IPS-20b (cell line): ENCODE measurements at regions not wholly inside any gene's neighbourhood (a gene's known extent, or its start where the extent isn't known, plus 50 kb on each side); places are given as distances from the start of the nearest gene placed in this dataset.

Source experiments
- H3K27ac ChIP-seq: one replicate; pipeline ENCODE4 v1.5.1; 2013; ENCODE audit warnings: low read length
- H3K27me3 ChIP-seq: 2 replicates; pipeline ENCODE4 v1.6.1; 2013; ENCODE audit warnings: mild to moderate bottlenecking, low read length, inconsistent platforms; ENCODE audit not compliant: insufficient read depth
- H3K36me3 ChIP-seq: 2 replicates; pipeline ENCODE4 v1.6.1; 2013; ENCODE audit warnings: low read depth, mild to moderate bottlenecking, inconsistent platforms, low read length, moderate library complexity; ENCODE audit not compliant: insufficient read depth
- H3K4me1 ChIP-seq: 2 replicates; pipeline ENCODE4 v1.6.1; 2013; ENCODE audit warnings: mild to moderate bottlenecking, control low read depth, inconsistent platforms, low read length, moderate library complexity; ENCODE audit not compliant: insufficient read depth
- H3K4me3 ChIP-seq: 2 replicates; pipeline ENCODE4 v1.5.1; 2013; ENCODE audit warnings: mild to moderate bottlenecking, low read length, inconsistent platforms
- H3K9ac ChIP-seq: 2 replicates; pipeline ENCODE4 v1.6.1; 2013; ENCODE audit warnings: low read depth, mild to moderate bottlenecking, inconsistent platforms, low read length, moderate library complexity
- H3K9me3 ChIP-seq: 2 replicates; pipeline ENCODE4 v1.6.1; 2013; ENCODE audit warnings: mild to moderate bottlenecking, low read depth, low read length, inconsistent platforms; ENCODE audit not compliant: insufficient read depth

- H3K27ac ChIP-seq, result no peak overlapping the region
- H3K9ac ChIP-seq, result no peak overlapping the region
- H3K4me1 ChIP-seq, result no peaks in the 10 kb centered on the region
- H3K36me3 ChIP-seq, result no peaks in the 10 kb centered on the region
- H3K27me3 ChIP-seq, result no peaks in the 10 kb centered on the region
- no peaks in the 10 kb centered on the region for H3K9me3 ChIP-seq
- no peak overlapping the region for H3K4me3 ChIP-seq
Observed at GRCh38 chr11:28983780-28984179, 875.6 kb downstream of the METTL15 start.

DNA sequence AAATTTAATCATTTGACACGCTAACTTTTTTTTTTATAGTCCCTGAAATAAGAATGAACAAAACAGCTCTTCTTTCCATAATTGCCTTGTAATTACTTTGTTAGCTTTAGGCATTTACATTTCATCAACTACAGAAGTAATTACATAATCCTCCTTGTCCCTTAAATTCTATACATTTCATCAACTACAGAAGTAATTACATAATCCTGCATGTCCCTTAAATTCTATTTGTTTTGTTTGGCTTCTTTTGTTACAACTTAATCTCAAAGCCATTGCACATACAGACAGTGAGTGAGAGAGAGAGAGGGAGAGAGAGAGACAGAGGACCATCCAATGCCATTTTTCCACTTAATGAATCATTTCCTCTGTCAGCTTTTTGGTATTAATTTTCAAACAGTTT lies 873.2 kb downstream of the METTL15 start:
- H3K27me3 ChIP-seq, result no peaks in the 10 kb centered on the region
- no peaks in the 10 kb centered on the region for H3K4me1 ChIP-seq
- H3K9me3 ChIP-seq, result no peaks in the 10 kb centered on the region
- no peak overlapping the region for H3K4me3 ChIP-seq
- H3K9ac ChIP-seq, result no peak overlapping the region
- no peaks in the 10 kb centered on the region for H3K36me3 ChIP-seq
- no peak overlapping the region for H3K27ac ChIP-seq

DNA sequence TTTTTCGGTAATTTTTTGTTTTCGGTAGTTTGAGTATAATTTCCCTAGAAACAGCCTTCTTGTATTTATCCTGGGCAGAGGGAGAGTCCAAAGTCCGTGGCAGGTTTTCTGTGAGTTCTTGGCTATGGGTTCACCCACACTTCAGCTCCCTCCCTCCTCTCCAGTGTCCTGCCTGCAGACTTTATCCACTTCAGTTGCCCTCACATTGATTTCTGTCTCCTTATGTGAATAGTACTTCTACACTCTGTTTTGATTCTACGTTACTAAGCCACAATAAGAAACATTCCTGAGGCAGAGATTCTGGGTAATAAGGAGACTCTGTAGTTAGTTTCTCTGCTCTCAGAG lies 868.6 kb downstream of the METTL15 start:
- H3K36me3 ChIP-seq, result no peaks in the 10 kb centered on the region
- no peak overlapping the region for H3K27ac ChIP-seq
- H3K9ac ChIP-seq, result no peak overlapping the region
- no peak overlapping the region for H3K4me3 ChIP-seq
- no peaks in the 10 kb centered on the region for H3K9me3 ChIP-seq
- H3K4me1 ChIP-seq, result no peaks in the 10 kb centered on the region
- H3K27me3 ChIP-seq, result peaks cover 3% of the 10 kb centered on the region; the same call in 1 of the 2 replicates

DNA sequence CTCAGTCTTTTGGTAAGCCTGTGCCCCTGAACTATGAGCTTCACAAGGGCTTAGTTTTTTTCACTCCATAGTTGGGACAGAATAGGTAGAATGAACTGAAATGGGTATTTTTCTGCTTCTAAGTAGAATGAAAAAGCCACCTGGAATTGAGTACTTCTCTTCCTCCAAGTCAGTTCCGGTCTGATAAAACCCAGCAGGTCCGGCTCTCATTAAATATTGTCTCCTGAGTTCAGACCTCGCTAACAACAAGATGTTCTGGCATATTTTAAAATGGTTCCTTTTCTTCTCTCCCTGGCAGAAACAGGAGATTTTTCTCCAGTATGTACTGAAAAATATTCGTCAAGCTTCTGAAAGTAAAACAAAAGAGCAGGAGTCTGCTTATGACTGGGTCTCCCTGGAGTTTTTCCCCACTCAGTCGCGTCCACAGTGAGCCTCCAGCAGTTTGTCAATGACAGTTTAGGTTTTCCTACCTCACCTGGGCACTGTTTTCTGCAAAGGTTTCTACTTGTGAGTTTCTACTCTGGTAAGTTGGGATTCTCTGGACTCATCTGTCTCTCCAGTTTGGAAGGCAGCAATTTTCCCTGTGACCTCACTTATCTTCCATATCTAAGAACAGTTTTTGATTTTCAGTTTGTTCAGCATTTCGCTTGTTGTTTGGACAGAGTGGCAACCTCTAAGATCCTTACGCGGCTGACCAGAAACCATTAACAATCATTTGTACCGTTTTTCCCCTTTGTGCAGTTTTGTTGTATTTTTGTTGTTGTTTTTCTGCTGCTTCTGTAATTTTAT lies 868.0 kb downstream of the METTL15 start:
- Histone ChIP-seq H3K27me3 (peaks cover 9% of the 10 kb centered on the region), H3K36me3 (no peaks in the 10 kb centered on the region), H3K9me3 (no peaks in the 10 kb centered on the region), H3K4me1 (no peaks in the 10 kb centered on the region), H3K9ac (no peak overlapping the region), H3K4me3 (no peak overlapping the region), H3K27ac (no peak overlapping the region)

DNA sequence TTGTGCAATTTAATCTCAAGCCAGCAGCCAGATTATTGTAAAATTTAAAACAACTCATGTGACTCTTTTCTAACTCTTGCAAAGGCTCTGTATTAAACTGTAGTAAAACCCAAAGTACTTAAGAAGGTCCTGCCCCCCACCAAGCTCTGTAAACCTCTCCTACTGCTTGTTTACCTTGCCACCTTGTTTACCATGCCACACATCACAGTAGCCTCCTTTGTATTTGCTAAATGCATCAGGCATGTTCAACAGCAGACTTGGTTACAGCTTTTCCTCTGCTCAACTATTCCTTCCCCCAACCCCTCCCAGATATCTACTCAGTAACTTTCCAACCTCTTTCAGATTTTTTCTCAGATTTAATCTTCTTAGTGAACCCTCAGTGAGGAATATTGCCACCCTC lies 861.6 kb downstream of the METTL15 start:
- peaks cover 49% of the 10 kb centered on the region for H3K27me3 ChIP-seq
- no peak overlapping the region for H3K27ac ChIP-seq
- H3K4me1 ChIP-seq, result peaks cover 5% of the 10 kb centered on the region; the same call in 1 of the 2 replicates

DNA sequence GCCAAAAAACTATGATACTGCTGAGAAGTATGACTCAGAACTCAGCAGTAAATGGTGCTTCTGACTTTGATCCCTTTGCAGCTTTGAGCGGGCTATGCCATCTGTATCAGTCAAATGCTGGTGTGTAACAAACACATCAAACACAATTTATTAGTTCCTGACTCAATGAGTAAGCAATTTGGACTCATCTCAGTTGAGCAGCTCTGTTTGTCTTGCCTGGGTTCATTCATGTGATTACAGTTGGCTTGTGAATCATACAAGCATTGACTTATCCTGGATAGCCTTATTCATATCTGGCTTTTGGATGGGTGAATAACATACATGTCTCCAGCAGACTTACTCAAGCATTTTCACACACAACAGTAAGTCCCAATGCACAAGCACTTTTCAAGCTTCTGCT lies 858.8 kb downstream of the METTL15 start:
- H3K27ac ChIP-seq, result no peak overlapping the region
- H3K27me3 ChIP-seq, result peaks cover 48% of the 10 kb centered on the region
- no peaks in the 10 kb centered on the region for H3K36me3 ChIP-seq
- H3K4me3 ChIP-seq, result no peak overlapping the region
- no peak overlapping the region for H3K9ac ChIP-seq
- H3K9me3 ChIP-seq, result no peaks in the 10 kb centered on the region
- H3K4me1 ChIP-seq, result peaks cover 5% of the 10 kb centered on the region; the same call in 1 of the 2 replicates

More for the DNA sequence above, 861.6 kb downstream of the METTL15 start:
- H3K9ac ChIP-seq, result no peak overlapping the region
- no peaks in the 10 kb centered on the region for H3K9me3 ChIP-seq
- no peaks in the 10 kb centered on the region for H3K36me3 ChIP-seq
- no peak overlapping the region for H3K4me3 ChIP-seq

DNA sequence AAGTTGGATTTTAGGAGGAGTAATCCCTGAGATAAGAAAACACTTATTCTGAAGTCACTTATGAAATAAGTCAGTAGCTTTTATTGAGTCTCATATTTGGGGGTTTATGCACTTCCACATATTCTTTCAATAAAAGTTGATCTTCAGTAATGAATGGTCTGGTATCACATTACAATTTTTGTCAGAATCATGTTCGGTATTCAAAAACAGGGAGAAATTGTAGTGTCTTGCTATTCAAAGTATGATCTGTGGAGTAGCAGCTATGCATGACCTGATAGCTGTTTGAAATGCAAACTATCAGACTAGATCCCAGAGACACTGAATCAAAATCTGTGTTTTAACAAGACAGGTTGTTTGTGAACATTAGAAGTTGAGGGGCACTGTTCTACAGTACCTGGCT lies 857.6 kb downstream of the METTL15 start:
- no peak overlapping the region for H3K27ac ChIP-seq
- no peaks in the 10 kb centered on the region for H3K36me3 ChIP-seq
- peaks cover 37% of the 10 kb centered on the region for H3K27me3 ChIP-seq
- H3K9ac ChIP-seq, result no peak overlapping the region
- H3K4me3 ChIP-seq, result no peak overlapping the region
- no peaks in the 10 kb centered on the region for H3K9me3 ChIP-seq
- peaks cover 5% of the 10 kb centered on the region; the same call in 1 of the 2 replicates for H3K4me1 ChIP-seq

GRCh38 chr11:28964811-28965210 lies 856.6 kb downstream of the METTL15 start:
- Histone ChIP-seq H3K4me1 (peaks cover 5% of the 10 kb centered on the region; the same call in 1 of the 2 replicates), H3K9ac (no peak overlapping the region), H3K36me3 (no peaks in the 10 kb centered on the region), H3K4me3 (no peak overlapping the region), H3K27ac (no peak overlapping the region), H3K9me3 (no peaks in the 10 kb centered on the region), H3K27me3 (peaks cover 26% of the 10 kb centered on the region)

DNA sequence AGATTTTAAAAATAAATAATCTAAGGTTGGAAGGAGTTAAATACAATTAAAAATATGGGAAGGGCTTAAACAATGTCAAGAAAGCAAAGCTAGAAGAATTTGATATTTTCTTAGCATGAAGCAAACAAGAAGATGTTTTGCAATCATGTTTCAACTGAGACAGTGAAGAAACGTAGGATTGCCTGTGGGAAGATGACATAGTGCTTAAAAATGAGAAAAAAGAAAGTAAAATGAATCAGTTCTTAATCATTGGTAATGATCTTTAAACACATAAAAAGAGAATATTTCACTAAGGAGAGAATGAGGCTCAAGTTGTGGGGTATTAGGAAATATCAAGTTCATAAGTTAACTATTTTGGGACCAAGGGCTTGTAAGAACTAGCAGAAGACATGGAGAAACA lies 855.0 kb downstream of the METTL15 start:
- no peaks in the 10 kb centered on the region for H3K36me3 ChIP-seq
- no peak overlapping the region for H3K9ac ChIP-seq
- H3K4me1 ChIP-seq, result no peaks in the 10 kb centered on the region
- no peak overlapping the region for H3K27ac ChIP-seq
- peaks cover 10% of the 10 kb centered on the region; the same call in 1 of the 2 replicates for H3K27me3 ChIP-seq
- H3K9me3 ChIP-seq, result no peaks in the 10 kb centered on the region
- H3K4me3 ChIP-seq, result no peak overlapping the region

DNA sequence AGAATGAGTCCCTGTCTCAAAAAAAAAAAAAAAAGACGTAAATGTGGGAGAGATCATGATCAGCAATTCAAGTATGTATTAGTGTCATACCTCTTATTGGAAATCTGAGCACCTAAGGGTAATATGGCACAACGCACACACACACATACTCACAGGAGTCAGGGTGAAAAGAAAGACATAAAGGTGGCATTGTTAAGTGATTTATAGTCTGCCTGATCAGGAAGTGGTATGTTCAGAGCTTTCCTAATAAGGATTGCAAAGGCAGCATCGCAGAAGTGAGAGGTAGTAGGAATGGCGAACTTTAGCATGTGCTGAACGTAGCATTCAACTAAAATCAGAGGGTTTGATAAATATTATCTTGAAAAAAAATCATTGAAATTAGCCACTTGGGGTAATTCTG lies 854.3 kb downstream of the METTL15 start:
- Histone ChIP-seq H3K9me3 (no peaks in the 10 kb centered on the region), H3K4me3 (no peak overlapping the region), H3K36me3 (no peaks in the 10 kb centered on the region), H3K27me3 (peaks cover 3% of the 10 kb centered on the region; the same call in 1 of the 2 replicates), H3K4me1 (no peaks in the 10 kb centered on the region), H3K27ac (no peak overlapping the region), H3K9ac (no peak overlapping the region)

- Histone ChIP-seq H3K4me3 (no peak overlapping the region), H3K9ac (no peak overlapping the region), H3K9me3 (no peaks in the 10 kb centered on the region), H3K4me1 (no peaks in the 10 kb centered on the region), H3K36me3 (no peaks in the 10 kb centered on the region), H3K27me3 (no peaks in the 10 kb centered on the region), H3K27ac (no peak overlapping the region)
Observed at GRCh38 chr11:28961726-28962125, 853.5 kb downstream of the METTL15 start.

GRCh38 chr11:28956446-28956845 lies 848.3 kb downstream of the METTL15 start:
- no peak overlapping the region for H3K27ac ChIP-seq
- no peak overlapping the region for H3K4me3 ChIP-seq

More at GRCh38 chr11:28956446-28956845, 848.3 kb downstream of the METTL15 start:
- no peaks in the 10 kb centered on the region for H3K27me3 ChIP-seq
- H3K9me3 ChIP-seq, result no peaks in the 10 kb centered on the region
- H3K9ac ChIP-seq, result no peak overlapping the region
- no peaks in the 10 kb centered on the region for H3K4me1 ChIP-seq
- H3K36me3 ChIP-seq, result no peaks in the 10 kb centered on the region
